SK-N-SH treated with all-trans-retinoic acid at 6 μM for 48 hours (cell line): ENCODE measurements at regions not wholly inside any gene's neighbourhood (a gene's known extent, or its start where the extent isn't known, plus 50 kb on each side); places are given as distances from the start of the nearest gene placed in this dataset.

Experiments used
- ATAC-seq: fragments of 200-7000 bp; cut with Tn5 transposase; 3 replicates; pipeline ENCODE4 v1.9.1; 2020; ENCODE audit warnings: mild to moderate bottlenecking, moderate library complexity
- ARNTL ChIP-seq: fragments of 450-650 bp; formaldehyde crosslinking; IDR thresholded peaks from 2 replicates; pipeline ENCODE4 v1.5.0; 2020; ENCODE audit warnings: low read depth, mild to moderate bottlenecking, moderate library complexity, borderline replicate concordance
- BACH2 ChIP-seq: fragments of 250-450 bp; sonication (Bioruptor Pico); IDR thresholded peaks from 2 replicates; pipeline ENCODE4 v1.9.0; 2021; ENCODE audit warnings: mild to moderate bottlenecking, borderline replicate concordance
- CSDC2 ChIP-seq: fragments of 250-450 bp; sonication (Bioruptor Pico); IDR thresholded peaks from 2 replicates; pipeline ENCODE4 v1.5.0; 2020; ENCODE audit warnings: mild to moderate bottlenecking, moderate library complexity
- GLIS3 ChIP-seq: fragments of 250-450 bp; sonication (Bioruptor Pico); IDR thresholded peaks from 2 replicates; pipeline ENCODE4 v1.5.0; 2020; ENCODE audit warnings: mild to moderate bottlenecking, moderate library complexity
- ISL1 ChIP-seq: fragments of 250-450 bp; sonication (Bioruptor Pico); IDR thresholded peaks from 2 replicates; pipeline ENCODE4 v2.1.2; 2022; ENCODE audit warnings: mild to moderate bottlenecking, moderate library complexity
- OSR1 ChIP-seq: fragments of 250-450 bp; sonication (Bioruptor Pico); IDR thresholded peaks from 2 replicates; pipeline ENCODE4 v1.8.0; 2022; ENCODE audit warnings: moderate library complexity, mild to moderate bottlenecking, inconsistent platforms
- POU6F1 ChIP-seq: fragments of 250-450 bp; sonication (Bioruptor Pico); IDR thresholded peaks from 2 replicates; pipeline ENCODE4 v1.8.0; 2021; ENCODE audit warnings: low read depth, mild to moderate bottlenecking, moderate library complexity, borderline replicate concordance
- RARB ChIP-seq: fragments of 250-450 bp; sonication (Bioruptor Pico); IDR thresholded peaks from 2 replicates; pipeline ENCODE4 v1.8.0; 2021; ENCODE audit warnings: mild to moderate bottlenecking, moderate library complexity
- SNAI2 ChIP-seq: fragments of 250-450 bp; sonication (Bioruptor Pico); IDR thresholded peaks from 2 replicates; pipeline ENCODE4 v1.5.0; 2020; ENCODE audit warnings: mild to moderate bottlenecking, moderate library complexity
- TCF4 ChIP-seq: fragments of 250-450 bp; sonication (Bioruptor Pico); IDR thresholded peaks from 2 replicates; pipeline ENCODE4 v1.8.0; 2021; ENCODE audit warnings: mild to moderate bottlenecking, moderate library complexity, borderline replicate concordance
- TOX ChIP-seq: fragments of 250-450 bp; sonication (Bioruptor Pico); IDR thresholded peaks from 2 replicates; pipeline ENCODE4 v1.8.0; 2021; ENCODE audit warnings: mild to moderate bottlenecking, moderate library complexity, borderline replicate concordance
- ZC3H10 ChIP-seq: fragments of 250-450 bp; sonication (Bioruptor Pico); IDR thresholded peaks from 2 replicates; pipeline ENCODE4 v1.5.1; 2021; ENCODE audit warnings: mild to moderate bottlenecking, moderate library complexity
- ZFP3 ChIP-seq: fragments of 250-450 bp; sonication (Bioruptor Pico); IDR thresholded peaks from 2 replicates; pipeline ENCODE4 v1.5.0; 2020; ENCODE audit warnings: mild to moderate bottlenecking, moderate library complexity
- ZFP30 ChIP-seq: fragments of 450-650 bp; formaldehyde crosslinking; IDR thresholded peaks from 2 replicates; pipeline ENCODE4 v1.5.0; 2022; ENCODE audit warnings: mild to moderate bottlenecking, moderate library complexity
- ZNF70 ChIP-seq: fragments of 450-650 bp; formaldehyde crosslinking; IDR thresholded peaks from 2 replicates; pipeline ENCODE4 v1.5.0; 2020; ENCODE audit warnings: mild to moderate bottlenecking, moderate library complexity
- ZNF8 ChIP-seq: fragments of 450-650 bp; formaldehyde crosslinking; IDR thresholded peaks from 2 replicates; pipeline ENCODE4 v1.5.0; 2020; ENCODE audit warnings: mild to moderate bottlenecking, moderate library complexity
- TF ChIP-seq, protein P1 (sequence below): fragments of 250-450 bp; sonication (Bioruptor Pico); IDR thresholded peaks from 2 replicates; pipeline ENCODE4 v1.5.0; 2020; ENCODE audit warnings: mild to moderate bottlenecking, moderate library complexity
- TF ChIP-seq, protein P2 (sequence below): fragments of 250-450 bp; sonication (Bioruptor Pico); IDR thresholded peaks from 2 replicates; pipeline ENCODE4 v1.8.0; 2020; ENCODE audit warnings: mild to moderate bottlenecking, moderate library complexity, borderline replicate concordance

DNA sequence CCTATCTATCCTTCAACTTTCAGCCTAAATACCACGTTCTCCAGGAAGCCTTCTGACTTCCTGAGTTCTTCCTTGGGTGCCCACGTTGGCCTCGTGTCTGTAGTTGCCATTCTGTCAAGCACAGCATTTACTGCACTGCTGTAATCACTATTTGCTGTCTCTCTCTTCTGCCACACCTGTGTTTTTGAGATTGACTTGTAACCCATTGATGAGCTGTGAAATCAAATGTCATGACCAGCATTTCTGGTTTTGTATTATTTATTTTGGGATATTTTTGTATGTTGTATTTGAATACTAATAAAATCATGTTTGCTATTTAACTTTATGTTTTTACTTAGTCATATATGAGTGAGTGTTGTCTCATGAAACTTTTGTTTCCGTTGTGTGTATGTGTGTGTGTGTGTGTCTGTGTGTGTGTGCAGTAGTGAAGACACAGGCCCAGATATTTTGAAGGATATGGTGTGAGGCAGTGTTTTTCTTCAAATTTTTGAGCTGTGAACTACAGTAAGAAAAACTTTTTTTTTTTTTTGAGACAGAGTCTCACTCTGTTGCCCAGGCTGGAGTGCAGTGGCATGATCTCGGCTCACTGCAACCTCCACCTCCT, 126.2 kb upstream of the SERBP1 start:
- ATAC-seq, result no peak
- TF ChIP-seq ZFP30 (CRISPR knock-in tag), result no peak
- no peak for TF ChIP-seq CSDC2 (CRISPR knock-in tag)
- TF ChIP-seq, protein P1, sequence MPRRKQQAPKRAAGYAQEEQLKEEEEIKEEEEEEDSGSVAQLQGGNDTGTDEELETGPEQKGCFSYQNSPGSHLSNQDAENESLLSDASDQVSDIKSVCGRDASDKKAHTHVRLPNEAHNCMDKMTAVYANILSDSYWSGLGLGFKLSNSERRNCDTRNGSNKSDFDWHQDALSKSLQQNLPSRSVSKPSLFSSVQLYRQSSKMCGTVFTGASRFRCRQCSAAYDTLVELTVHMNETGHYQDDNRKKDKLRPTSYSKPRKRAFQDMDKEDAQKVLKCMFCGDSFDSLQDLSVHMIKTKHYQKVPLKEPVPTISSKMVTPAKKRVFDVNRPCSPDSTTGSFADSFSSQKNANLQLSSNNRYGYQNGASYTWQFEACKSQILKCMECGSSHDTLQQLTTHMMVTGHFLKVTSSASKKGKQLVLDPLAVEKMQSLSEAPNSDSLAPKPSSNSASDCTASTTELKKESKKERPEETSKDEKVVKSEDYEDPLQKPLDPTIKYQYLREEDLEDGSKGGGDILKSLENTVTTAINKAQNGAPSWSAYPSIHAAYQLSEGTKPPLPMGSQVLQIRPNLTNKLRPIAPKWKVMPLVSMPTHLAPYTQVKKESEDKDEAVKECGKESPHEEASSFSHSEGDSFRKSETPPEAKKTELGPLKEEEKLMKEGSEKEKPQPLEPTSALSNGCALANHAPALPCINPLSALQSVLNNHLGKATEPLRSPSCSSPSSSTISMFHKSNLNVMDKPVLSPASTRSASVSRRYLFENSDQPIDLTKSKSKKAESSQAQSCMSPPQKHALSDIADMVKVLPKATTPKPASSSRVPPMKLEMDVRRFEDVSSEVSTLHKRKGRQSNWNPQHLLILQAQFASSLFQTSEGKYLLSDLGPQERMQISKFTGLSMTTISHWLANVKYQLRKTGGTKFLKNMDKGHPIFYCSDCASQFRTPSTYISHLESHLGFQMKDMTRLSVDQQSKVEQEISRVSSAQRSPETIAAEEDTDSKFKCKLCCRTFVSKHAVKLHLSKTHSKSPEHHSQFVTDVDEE, result no peak
- no peak for TF ChIP-seq ARNTL (CRISPR knock-in tag)

- ATAC-seq, result no peak
- no peak for TF ChIP-seq BACH2
- TF ChIP-seq ZNF70, result no peak
- TF ChIP-seq ZFP30 (CRISPR knock-in tag), result no peak
- no peak for TF ChIP-seq POU6F1
Measured at GRCh38 chr1:67557696-67558448, 127.1 kb upstream of the GADD45A start.

DNA sequence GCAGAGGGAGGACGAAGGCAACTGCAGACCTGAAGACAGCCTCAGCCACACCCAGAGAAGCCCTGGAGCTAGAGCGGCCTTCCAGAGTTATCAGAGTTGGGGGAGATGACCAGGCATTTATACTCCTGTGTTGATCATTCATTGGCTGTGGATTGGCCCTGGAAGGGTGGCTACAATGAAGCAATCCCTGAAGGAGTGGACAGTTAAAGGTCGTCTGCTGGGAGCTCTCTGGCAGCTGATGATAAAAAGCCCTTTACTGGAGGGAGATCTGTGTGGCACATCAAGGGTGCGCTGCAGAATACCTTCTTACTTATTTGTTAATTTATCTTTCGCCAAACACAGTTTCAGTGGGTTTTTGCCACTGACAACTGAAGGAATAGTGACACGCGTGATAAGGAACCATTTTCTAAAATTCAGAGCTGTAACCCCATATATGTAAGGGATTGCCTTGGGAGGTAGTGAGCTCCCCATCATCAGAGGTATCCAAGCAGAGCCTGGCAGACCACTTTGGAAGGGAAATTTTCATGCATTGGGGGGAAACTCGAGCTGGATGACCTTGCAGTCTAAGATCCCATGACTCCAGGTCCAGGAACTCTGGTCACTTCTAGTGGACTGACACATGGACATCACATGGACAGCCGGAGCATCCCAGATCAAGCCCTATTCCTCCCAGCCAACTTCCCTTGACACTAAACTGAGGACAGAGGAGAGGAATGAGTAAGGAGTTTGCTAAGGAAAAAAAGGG, 126.4 kb upstream of the GADD45A start:
- ATAC-seq, result no peak
- TF ChIP-seq TCF4 (CRISPR knock-in tag) (no peak), ZNF70 (no peak)

GRCh38 chr1:67559222-67559700, 125.7 kb upstream of the GADD45A start:
- peak; percentile 32 for ATAC-seq
- TF ChIP-seq BACH2 (no peak), RARB (CRISPR knock-in tag) (no peak), TOX (CRISPR knock-in tag) (no peak), ZFP3 (CRISPR knock-in tag) (no peak), ZC3H10 (CRISPR knock-in tag) (no peak), ZNF8 (CRISPR knock-in tag) (no peak), OSR1 (CRISPR knock-in tag) (no peak), POU6F1 (no peak), ISL1 (CRISPR knock-in tag) (no peak), SNAI2 (CRISPR knock-in tag) (no peak), CSDC2 (CRISPR knock-in tag) (no peak), TCF4 (CRISPR knock-in tag) (no peak), ZNF70 (no peak), ARNTL (CRISPR knock-in tag) (no peak), GLIS3 (no peak)
- TF ChIP-seq, protein P1, result no peak
- TF ChIP-seq, protein P2, sequence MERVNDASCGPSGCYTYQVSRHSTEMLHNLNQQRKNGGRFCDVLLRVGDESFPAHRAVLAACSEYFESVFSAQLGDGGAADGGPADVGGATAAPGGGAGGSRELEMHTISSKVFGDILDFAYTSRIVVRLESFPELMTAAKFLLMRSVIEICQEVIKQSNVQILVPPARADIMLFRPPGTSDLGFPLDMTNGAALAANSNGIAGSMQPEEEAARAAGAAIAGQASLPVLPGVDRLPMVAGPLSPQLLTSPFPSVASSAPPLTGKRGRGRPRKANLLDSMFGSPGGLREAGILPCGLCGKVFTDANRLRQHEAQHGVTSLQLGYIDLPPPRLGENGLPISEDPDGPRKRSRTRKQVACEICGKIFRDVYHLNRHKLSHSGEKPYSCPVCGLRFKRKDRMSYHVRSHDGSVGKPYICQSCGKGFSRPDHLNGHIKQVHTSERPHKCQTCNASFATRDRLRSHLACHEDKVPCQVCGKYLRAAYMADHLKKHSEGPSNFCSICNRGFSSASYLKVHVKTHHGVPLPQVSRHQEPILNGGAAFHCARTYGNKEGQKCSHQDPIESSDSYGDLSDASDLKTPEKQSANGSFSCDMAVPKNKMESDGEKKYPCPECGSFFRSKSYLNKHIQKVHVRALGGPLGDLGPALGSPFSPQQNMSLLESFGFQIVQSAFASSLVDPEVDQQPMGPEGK (CRISPR knock-in tag), result no peak
